ENCODE measurements at regions not wholly inside any gene's neighbourhood (a gene's known extent, or its start where the extent isn't known, plus 50 kb on each side); places are given as distances from the start of the nearest gene placed in this dataset.

DNA sequence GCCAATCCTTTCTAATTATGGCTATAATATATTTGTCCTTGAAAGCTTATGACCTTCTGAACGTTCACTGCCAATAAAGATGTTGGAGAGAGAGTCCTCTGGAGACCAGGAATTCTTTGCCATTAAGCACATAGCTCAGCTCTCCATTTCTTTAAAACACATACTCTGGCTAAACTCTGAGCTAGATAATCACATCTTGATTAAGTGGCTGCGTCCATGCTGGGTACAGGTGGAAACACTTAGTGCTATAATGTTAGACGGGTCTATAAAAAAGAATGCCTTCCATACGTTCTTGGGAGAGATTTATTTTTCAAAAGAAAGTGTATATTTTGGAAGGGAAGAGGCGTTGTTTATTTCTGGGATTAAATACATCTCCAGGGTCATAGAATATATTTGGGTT is 314.5 kb downstream of the LPIN1 start:
- Histone ChIP-seq H3K36me3 (no peaks in the 10 kb centered on the region), H3K4me2 (no peak overlapping the region), H3K4me3 (no peak overlapping the region), H3K9me3 (peaks cover 12% of the 10 kb centered on the region; the same call in 1 of the 2 replicates), H3K27ac (no peak overlapping the region), H3K27me3 (no peaks in the 10 kb centered on the region), H3K4me1 (peaks cover 52% of the 10 kb centered on the region), H3K9ac (no peak overlapping the region), H4K20me1 (no peaks in the 10 kb centered on the region)
- no peak for TF ChIP-seq Cebpa-rat (IDR thresholded peaks at IDR 0.05)

- H3K4me3 ChIP-seq = no peak overlapping the region
These were observed 315.0 kb downstream of the LPIN1 start for GRCh38 chr2:12061286-12062052.

GRCh38 chr2:12062053-12062395 is 315.6 kb downstream of the LPIN1 start:
- H3K36me3 ChIP-seq = no peaks in the 10 kb centered on the region
- no peak for TF ChIP-seq Cebpa-rat (IDR thresholded peaks at IDR 0.05)
- H3K27ac ChIP-seq = no peak overlapping the region
- no peaks in the 10 kb centered on the region for H4K20me1 ChIP-seq
- H3K4me2 ChIP-seq = no peak overlapping the region
- H3K9me3 ChIP-seq = peaks cover 12% of the 10 kb centered on the region; the same call in 1 of the 2 replicates
- H3K4me3 ChIP-seq = no peak overlapping the region
- no peak overlapping the region for H3K9ac ChIP-seq
- peaks cover 41% of the 10 kb centered on the region for H3K4me1 ChIP-seq
- H3K27me3 ChIP-seq = no peaks in the 10 kb centered on the region

More at GRCh38 chr2:12061286-12062052, 315.0 kb downstream of the LPIN1 start:
- no peak for TF ChIP-seq Cebpa-rat (IDR thresholded peaks at IDR 0.05)
- no peaks in the 10 kb centered on the region for H3K27me3 ChIP-seq
- no peaks in the 10 kb centered on the region for H4K20me1 ChIP-seq
- H3K9ac ChIP-seq = no peak overlapping the region
- peaks cover 12% of the 10 kb centered on the region; the same call in 1 of the 2 replicates for H3K9me3 ChIP-seq
- H3K4me2 ChIP-seq = no peak overlapping the region
- no peak overlapping the region for H3K27ac ChIP-seq
- peaks cover 46% of the 10 kb centered on the region for H3K4me1 ChIP-seq
- no peaks in the 10 kb centered on the region for H3K36me3 ChIP-seq

DNA sequence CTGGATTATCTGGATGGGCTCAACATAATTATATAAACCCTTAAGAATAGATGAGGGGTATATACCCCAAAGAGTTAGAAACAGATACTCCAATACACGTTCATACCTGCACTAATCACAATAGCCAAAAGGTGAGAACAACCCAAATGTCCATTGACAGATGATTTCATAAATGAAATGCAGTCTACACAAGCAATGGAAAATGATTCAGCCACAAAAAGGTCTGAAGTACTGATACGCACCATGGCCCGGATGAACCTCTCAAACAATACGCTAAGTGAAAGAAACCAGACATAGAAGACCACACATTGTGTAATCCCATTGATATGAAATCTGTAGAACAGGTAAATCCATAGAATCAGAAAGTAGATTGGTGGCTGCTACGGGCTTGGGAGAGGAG is 316.8 kb downstream of the LPIN1 start:
- no peak overlapping the region for H3K27ac ChIP-seq
- no peaks in the 10 kb centered on the region for H4K20me1 ChIP-seq
- H3K9ac ChIP-seq = no peak overlapping the region
- H3K36me3 ChIP-seq = no peaks in the 10 kb centered on the region
- H3K9me3 ChIP-seq = peaks cover 12% of the 10 kb centered on the region; the same call in 1 of the 2 replicates
- H3K4me2 ChIP-seq = no peak overlapping the region
- no peak overlapping the region for H3K4me3 ChIP-seq
- no peaks in the 10 kb centered on the region; the same call in 1 of the 2 replicates for H3K27me3 ChIP-seq
- peaks cover 29% of the 10 kb centered on the region for H3K4me1 ChIP-seq
- no peak for TF ChIP-seq Cebpa-rat (IDR thresholded peaks at IDR 0.05)

DNA sequence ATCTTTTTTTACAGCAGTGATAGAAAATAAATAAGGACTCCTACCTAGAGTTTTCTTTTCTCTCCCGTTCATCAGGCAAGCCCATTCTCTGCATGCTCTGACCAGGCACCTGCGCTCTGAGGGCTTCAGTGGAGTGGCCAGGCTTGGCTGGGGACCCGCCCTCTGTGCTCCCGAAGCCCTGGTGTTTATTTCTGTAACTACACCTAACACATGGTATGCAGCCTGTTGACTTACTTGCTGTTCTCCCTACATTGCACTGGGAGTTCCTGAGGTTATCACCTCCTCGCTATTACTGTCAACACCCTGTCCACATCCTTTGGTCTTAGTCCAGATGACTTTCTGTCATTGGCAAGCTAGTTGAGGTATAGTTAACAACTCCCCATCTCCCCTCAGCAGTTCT is 317.7 kb downstream of the LPIN1 start:
- Histone ChIP-seq H3K27ac (no peak overlapping the region), H4K20me1 (no peaks in the 10 kb centered on the region), H3K9ac (no peak overlapping the region), H3K9me3 (peaks cover 12% of the 10 kb centered on the region; the same call in 1 of the 2 replicates), H3K4me1 (peaks cover 19% of the 10 kb centered on the region), H3K36me3 (no peaks in the 10 kb centered on the region), H3K4me2 (no peak overlapping the region), H3K27me3 (no peaks in the 10 kb centered on the region; the same call in 1 of the 2 replicates), H3K4me3 (no peak overlapping the region)
- TF ChIP-seq Cebpa-rat (IDR thresholded peaks at IDR 0.05) = no peak

GRCh38 chr2:12066116-12066515 is 319.7 kb downstream of the LPIN1 start:
- no peak for TF ChIP-seq Cebpa-rat (IDR thresholded peaks at IDR 0.05)
- Histone ChIP-seq H3K27ac (no peak overlapping the region), H3K4me3 (no peak overlapping the region), H3K4me2 (no peak overlapping the region), H3K9ac (no peak overlapping the region), H3K27me3 (no peaks in the 10 kb centered on the region; the same call in 1 of the 2 replicates), H3K4me1 (peaks cover 25% of the 10 kb centered on the region), H3K9me3 (peaks cover 12% of the 10 kb centered on the region; the same call in 1 of the 2 replicates), H4K20me1 (no peaks in the 10 kb centered on the region), H3K36me3 (no peaks in the 10 kb centered on the region)

DNA sequence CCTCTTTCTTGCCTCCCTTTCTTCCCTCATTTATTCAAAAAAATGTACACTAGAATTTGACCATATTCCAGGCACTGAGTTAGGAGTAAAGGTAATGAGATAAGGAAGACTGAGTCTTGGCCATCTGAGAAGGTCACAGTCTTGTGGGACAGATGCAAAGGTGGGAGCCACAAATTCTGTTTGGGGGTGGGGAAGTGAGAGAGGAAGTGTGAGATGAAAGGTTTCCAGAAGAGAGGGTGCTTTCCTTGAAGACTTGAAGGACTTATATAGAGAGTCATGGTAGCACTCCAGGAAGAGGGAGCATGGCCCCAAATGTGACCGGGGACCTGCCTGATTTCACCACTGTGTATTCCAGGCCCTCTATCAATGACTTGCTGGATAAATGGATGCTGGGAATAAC is 320.6 kb downstream of the LPIN1 start:
- H3K27ac ChIP-seq = no peak overlapping the region

DNA sequence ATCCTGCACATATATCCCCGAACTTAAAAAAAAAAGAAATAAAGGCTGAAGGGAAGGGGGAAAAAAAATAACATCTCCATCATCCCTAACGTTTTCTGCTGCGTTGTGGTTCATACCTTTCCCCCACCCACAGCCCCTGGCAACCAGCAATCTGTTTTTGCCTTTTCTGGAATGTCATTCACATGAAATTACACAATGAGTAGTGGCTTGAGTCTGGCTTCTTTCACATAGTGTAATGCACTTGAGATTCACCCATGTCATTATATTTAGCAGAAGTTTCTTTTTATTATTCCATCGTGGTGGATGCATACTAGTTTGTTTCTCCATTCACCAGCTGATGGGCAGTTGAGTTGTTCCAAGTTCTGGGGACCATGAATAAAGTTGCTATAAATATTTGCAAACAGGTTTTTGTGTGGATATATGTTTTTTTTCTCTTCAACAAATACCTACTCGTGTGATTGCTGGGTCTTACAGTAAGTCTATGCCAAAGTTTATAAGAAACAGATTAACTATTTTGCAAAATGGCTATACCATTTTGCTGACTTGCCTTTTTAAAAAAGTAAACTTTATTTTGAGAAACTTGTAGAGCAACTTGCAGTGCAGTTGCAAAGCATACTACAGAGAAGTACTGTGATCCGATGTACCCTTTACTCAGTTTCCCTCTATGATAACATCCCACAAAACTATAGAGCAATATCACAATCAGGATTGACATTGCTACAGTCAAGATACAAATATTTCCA is 322.5 kb downstream of the LPIN1 start:
- H3K4me3 ChIP-seq = no peak overlapping the region
- no peak overlapping the region for H3K4me2 ChIP-seq
- no peak overlapping the region for H3K27ac ChIP-seq
- no peak for TF ChIP-seq Cebpa-rat (IDR thresholded peaks at IDR 0.05)
- H3K9me3 ChIP-seq = peaks cover 3% of the 10 kb centered on the region; the same call in 1 of the 2 replicates
- H3K36me3 ChIP-seq = no peaks in the 10 kb centered on the region
- no peaks in the 10 kb centered on the region for H4K20me1 ChIP-seq
- H3K9ac ChIP-seq = no peak overlapping the region
- no peaks in the 10 kb centered on the region; the same call in 1 of the 2 replicates for H3K27me3 ChIP-seq
- H3K4me1 ChIP-seq = peaks cover 26% of the 10 kb centered on the region

More for the DNA sequence above, 320.6 kb downstream of the LPIN1 start:
- H3K4me2 ChIP-seq = no peak overlapping the region
- H3K9me3 ChIP-seq = peaks cover 12% of the 10 kb centered on the region; the same call in 1 of the 2 replicates
- no peak for TF ChIP-seq Cebpa-rat (IDR thresholded peaks at IDR 0.05)
- no peaks in the 10 kb centered on the region for H4K20me1 ChIP-seq
- H3K4me1 ChIP-seq = peaks cover 30% of the 10 kb centered on the region
- no peaks in the 10 kb centered on the region; the same call in 1 of the 2 replicates for H3K27me3 ChIP-seq
- H3K36me3 ChIP-seq = no peaks in the 10 kb centered on the region
- H3K9ac ChIP-seq = no peak overlapping the region
- H3K4me3 ChIP-seq = no peak overlapping the region

DNA sequence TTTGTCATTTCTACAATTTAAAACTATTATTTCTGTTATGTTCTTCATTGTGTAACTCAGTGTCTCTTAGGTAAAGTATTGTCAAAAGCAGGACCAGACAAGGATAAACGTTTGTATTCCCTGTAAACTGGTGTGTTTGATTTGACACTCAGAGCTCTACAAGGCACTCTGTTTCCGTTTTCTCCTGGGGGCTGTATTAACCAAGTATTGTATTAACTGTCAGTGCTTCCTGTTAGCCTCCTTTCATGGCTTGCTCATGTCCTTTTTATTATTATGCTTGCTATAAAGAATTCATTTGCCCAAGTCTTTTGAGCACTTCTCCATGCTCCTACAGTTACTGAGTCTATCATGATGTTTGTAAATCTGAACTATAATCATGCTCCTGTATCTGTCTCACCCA is 323.7 kb downstream of the LPIN1 start:
- no peak overlapping the region for H3K9ac ChIP-seq
- no peaks in the 10 kb centered on the region for H3K9me3 ChIP-seq
- no peak overlapping the region for H3K4me3 ChIP-seq
- no peaks in the 10 kb centered on the region for H3K36me3 ChIP-seq
- no peak overlapping the region for H3K27ac ChIP-seq
- no peak for TF ChIP-seq Cebpa-rat (IDR thresholded peaks at IDR 0.05)
- H3K27me3 ChIP-seq = no peaks in the 10 kb centered on the region; the same call in 1 of the 2 replicates
- H3K4me1 ChIP-seq = peaks cover 26% of the 10 kb centered on the region
- no peaks in the 10 kb centered on the region for H4K20me1 ChIP-seq
- H3K4me2 ChIP-seq = peak overlapping the region; percentile 61

GRCh38 chr2:12070581-12070980 is 324.1 kb downstream of the LPIN1 start:
- Histone ChIP-seq H3K27ac (no peak overlapping the region), H3K4me1 (peaks cover 26% of the 10 kb centered on the region), H3K36me3 (no peaks in the 10 kb centered on the region), H4K20me1 (no peaks in the 10 kb centered on the region), H3K4me2 (peak overlapping the region; percentile 61), H3K27me3 (no peaks in the 10 kb centered on the region; the same call in 1 of the 2 replicates), H3K9ac (no peak overlapping the region), H3K9me3 (no peaks in the 10 kb centered on the region), H3K4me3 (no peak overlapping the region)
- TF ChIP-seq Cebpa-rat (IDR thresholded peaks at IDR 0.05) = no peak
